Mucosa of stomach (tissue), 1 donor: ENCODE measurements at regions not wholly inside any gene's neighbourhood (a gene's known extent, or its start where the extent isn't known, plus 50 kb on each side); places are given as distances from the start of the nearest gene placed in this dataset.
"Not testable (repeated sequence)": the region's sequence is repeated elsewhere in the genome, so short reads cannot be mapped to it uniquely, and the experiment has no call there.

Experiments
- H3K27me3 ChIP-seq: one replicate; pipeline ENCODE4 v1.7.0; 2013; ENCODE audit warnings: mild to moderate bottlenecking, low read length; ENCODE audit not compliant: control insufficient read depth, insufficient read depth
- H3K36me3 ChIP-seq: one replicate; pipeline ENCODE4 v1.7.0; 2013; ENCODE audit warnings: low read length; ENCODE audit not compliant: control insufficient read depth, insufficient read depth
- H3K4me1 ChIP-seq: one replicate; pipeline ENCODE4 v1.7.0; 2013; ENCODE audit warnings: mild to moderate bottlenecking, low read length; ENCODE audit not compliant: control insufficient read depth, insufficient read depth
- H3K4me3 ChIP-seq: one replicate; pipeline ENCODE4 v1.7.0; 2013; ENCODE audit warnings: low read length
- H3K9ac ChIP-seq: one replicate; pipeline ENCODE4 v1.7.0; 2013; ENCODE audit warnings: mild to moderate bottlenecking, low read length, moderate library complexity
- H3K9me3 ChIP-seq: one replicate; pipeline ENCODE4 v1.7.0; 2013; ENCODE audit warnings: mild to moderate bottlenecking, low read length, moderate library complexity; ENCODE audit not compliant: control insufficient read depth
- donor health status: Pancreatic carcinoma.

DNA sequence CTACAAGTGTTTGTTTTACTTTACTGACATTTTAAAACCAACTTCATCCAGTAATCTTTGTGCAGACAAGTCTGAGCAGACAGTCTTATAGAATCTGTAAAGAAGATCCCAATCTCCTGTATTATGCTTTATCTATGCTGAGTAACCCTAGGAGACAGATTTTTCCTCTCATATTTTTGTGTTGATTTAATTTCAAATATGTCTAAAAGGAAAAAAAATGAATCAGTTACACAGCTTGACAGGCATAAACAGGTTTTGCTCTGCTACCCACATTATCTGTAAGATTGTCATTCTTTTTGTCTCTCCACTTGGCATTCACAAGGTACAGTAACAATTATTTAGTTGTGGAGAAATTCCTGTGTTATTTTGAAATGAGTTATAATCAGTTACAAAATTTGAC lies 415.0 kb downstream of the NYAP2 start:
- Histone ChIP-seq H3K27me3 (no peaks in the 10 kb centered on the region), H3K4me1 (no peaks in the 10 kb centered on the region), H3K9me3 (no peaks in the 10 kb centered on the region), H3K9ac (no peak overlapping the region), H3K36me3 (no peaks in the 10 kb centered on the region), H3K4me3 (no peak overlapping the region)

DNA sequence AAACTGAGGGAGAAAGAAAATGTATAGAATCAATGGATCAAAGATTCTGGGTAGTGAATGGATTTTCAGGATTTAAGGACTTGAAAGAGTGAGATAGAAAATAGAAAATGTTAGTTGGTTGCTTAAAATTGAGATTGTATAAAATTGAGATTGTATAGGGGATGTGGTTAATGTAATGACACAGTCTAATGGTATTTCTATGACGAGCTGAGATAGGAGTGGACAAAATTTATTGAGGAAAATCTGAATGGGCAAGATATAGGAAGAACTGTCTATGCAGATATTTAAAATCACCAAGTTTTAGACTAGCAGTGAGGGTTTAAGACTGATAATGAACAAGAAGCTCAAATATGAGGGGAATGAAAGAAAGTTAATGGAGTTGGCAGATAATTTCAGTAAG lies 406.6 kb downstream of the NYAP2 start:
- Histone ChIP-seq H3K27me3 (no peaks in the 10 kb centered on the region), H3K4me3 (no peak overlapping the region), H3K9ac (no peak overlapping the region), H3K36me3 (no peaks in the 10 kb centered on the region), H3K4me1 (no peaks in the 10 kb centered on the region), H3K9me3 (no peaks in the 10 kb centered on the region)

DNA sequence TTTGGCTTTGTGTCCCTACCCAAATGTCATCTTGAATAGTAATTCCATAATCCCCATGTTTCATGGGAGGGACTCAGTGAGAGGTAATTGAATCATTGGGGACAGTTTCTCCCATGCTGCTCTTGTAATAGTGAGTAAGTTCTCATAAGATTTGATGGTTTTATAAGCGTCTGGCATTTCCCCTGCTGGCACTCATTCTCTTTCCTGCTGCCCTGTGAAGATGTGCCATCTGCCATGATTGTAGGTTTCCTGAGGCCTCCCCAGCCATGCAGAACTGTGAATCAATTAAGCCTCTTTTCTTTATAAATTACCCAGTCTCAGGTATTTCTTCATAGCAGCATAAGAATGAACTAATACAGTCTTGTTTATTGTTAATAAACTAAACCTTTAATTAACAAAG lies 402.6 kb downstream of the NYAP2 start:
- H3K4me1 ChIP-seq, H3K9ac ChIP-seq, H3K36me3 ChIP-seq, H3K27me3 ChIP-seq, H3K4me3 ChIP-seq, H3K9me3 ChIP-seq: not testable (repeated sequence)

GRCh38 chr2:225797394-225797793 lies 397.9 kb downstream of the NYAP2 start:
- Histone ChIP-seq H3K4me3 (no peak overlapping the region), H3K27me3 (no peaks in the 10 kb centered on the region)

DNA sequence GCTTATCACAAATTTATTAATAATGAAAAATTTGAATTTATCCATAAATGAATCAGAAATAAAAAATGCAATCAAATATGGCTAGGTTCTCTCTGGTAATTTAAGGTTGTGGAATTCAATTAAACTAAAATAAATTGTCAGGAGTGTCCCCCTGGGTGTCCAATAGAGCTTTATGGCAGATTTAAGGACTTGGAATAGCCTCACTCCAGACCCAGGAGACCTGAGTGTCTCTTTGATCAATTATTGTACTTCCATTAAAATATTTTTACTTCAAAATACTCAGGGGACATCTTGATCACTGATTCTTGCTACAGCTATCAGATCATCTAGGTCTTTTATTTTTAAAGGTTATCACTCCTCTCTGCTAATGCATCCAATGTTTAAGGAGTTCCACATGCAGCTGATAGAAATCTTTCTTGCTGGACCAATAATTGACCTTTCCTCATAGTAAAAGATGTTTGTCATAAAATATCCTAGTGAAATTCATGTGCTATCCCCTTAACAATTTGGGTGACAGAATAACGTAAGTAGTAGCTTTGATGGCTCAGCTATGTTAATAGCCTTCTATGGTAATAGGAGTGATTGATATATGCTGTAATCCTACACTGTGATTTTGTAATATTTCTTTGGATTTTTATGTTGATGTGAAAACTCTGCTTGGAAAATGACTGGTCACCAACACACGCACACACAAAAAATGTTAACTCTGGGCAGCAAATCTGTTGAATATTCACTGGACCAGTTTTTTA lies 395.3 kb downstream of the NYAP2 start:
- no peaks in the 10 kb centered on the region for H3K36me3 ChIP-seq
- no peak overlapping the region for H3K9ac ChIP-seq
- no peaks in the 10 kb centered on the region for H3K9me3 ChIP-seq
- no peak overlapping the region for H3K4me3 ChIP-seq
- no peaks in the 10 kb centered on the region for H3K4me1 ChIP-seq
- H3K27me3 ChIP-seq, result no peaks in the 10 kb centered on the region

More at GRCh38 chr2:225797394-225797793, 397.9 kb downstream of the NYAP2 start:
- Histone ChIP-seq H3K9ac (no peak overlapping the region), H3K36me3 (no peaks in the 10 kb centered on the region), H3K4me1 (no peaks in the 10 kb centered on the region), H3K9me3 (no peaks in the 10 kb centered on the region)

GRCh38 chr2:225793736-225794550 lies 394.4 kb downstream of the NYAP2 start:
- Histone ChIP-seq H3K27me3 (no peaks in the 10 kb centered on the region), H3K4me1 (no peaks in the 10 kb centered on the region), H3K4me3 (no peak overlapping the region), H3K9me3 (no peaks in the 10 kb centered on the region), H3K36me3 (no peaks in the 10 kb centered on the region), H3K9ac (no peak overlapping the region)

GRCh38 chr2:225788571-225789094 lies 389.1 kb downstream of the NYAP2 start:
- Histone ChIP-seq H3K9me3 (no peaks in the 10 kb centered on the region), H3K36me3 (no peaks in the 10 kb centered on the region)

GRCh38 chr2:225787497-225787896 lies 388.0 kb downstream of the NYAP2 start:
- Histone ChIP-seq H3K36me3 (no peaks in the 10 kb centered on the region), H3K4me1 (no peaks in the 10 kb centered on the region), H3K9me3 (no peaks in the 10 kb centered on the region), H3K4me3 (no peak overlapping the region), H3K27me3 (no peaks in the 10 kb centered on the region), H3K9ac (no peak overlapping the region)

More at GRCh38 chr2:225788571-225789094, 389.1 kb downstream of the NYAP2 start:
- Histone ChIP-seq H3K4me1 (no peaks in the 10 kb centered on the region), H3K4me3 (no peak overlapping the region), H3K9ac (no peak overlapping the region), H3K27me3 (no peaks in the 10 kb centered on the region)

GRCh38 chr2:225781991-225782390 lies 382.5 kb downstream of the NYAP2 start:
- Histone ChIP-seq H3K4me1 (no peaks in the 10 kb centered on the region), H3K4me3 (no peak overlapping the region), H3K9ac (no peak overlapping the region), H3K27me3 (no peaks in the 10 kb centered on the region), H3K9me3 (no peaks in the 10 kb centered on the region), H3K36me3 (no peaks in the 10 kb centered on the region)

DNA sequence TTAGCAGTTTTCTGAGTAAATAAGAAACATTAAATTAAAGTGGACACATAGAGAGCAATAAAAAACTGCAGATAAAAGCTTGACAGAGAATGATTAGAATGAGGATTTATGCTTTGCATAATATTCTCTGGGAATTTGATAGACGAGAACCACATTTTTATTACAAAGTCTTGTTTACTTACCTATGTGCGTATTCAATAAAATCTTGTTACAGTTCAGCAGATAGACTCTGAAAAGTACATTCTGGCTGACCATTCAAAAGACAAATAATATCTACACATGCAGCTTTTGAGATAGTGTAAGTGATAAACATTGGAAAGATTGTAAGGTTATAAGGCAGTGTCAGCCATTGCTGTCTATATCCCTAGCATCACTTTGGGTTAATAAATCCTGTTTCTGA lies 381.6 kb downstream of the NYAP2 start:
- H3K36me3 ChIP-seq, result no peaks in the 10 kb centered on the region
- H3K9me3 ChIP-seq, result no peaks in the 10 kb centered on the region
- no peaks in the 10 kb centered on the region for H3K27me3 ChIP-seq
- H3K9ac ChIP-seq, result no peak overlapping the region
- H3K4me1 ChIP-seq, result no peaks in the 10 kb centered on the region
- H3K4me3 ChIP-seq, result no peak overlapping the region

DNA sequence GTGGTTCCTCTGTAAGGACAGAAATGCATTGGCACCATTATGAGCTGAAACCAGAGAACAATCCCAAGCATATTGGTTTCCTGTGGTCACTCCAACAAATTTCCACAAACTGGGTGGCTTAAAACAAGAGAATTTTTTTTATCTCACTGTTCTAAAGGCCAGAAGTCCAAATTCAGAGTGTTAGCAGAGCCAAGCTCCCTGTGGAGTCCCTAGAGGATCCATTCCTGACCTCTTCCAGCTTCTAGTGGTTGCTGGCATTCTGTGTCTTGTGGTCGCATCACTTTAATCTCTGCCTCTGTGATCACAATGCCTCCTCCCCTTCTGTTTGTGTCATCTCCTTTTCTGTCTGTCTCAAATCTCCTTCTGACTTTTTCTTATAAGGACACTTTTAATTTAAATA lies 380.3 kb downstream of the NYAP2 start:
- no peaks in the 10 kb centered on the region for H3K4me1 ChIP-seq
- no peak overlapping the region for H3K9ac ChIP-seq
- H3K9me3 ChIP-seq, result no peaks in the 10 kb centered on the region
- H3K27me3 ChIP-seq, result no peaks in the 10 kb centered on the region
- H3K36me3 ChIP-seq, result no peaks in the 10 kb centered on the region
- H3K4me3 ChIP-seq, result no peak overlapping the region

DNA sequence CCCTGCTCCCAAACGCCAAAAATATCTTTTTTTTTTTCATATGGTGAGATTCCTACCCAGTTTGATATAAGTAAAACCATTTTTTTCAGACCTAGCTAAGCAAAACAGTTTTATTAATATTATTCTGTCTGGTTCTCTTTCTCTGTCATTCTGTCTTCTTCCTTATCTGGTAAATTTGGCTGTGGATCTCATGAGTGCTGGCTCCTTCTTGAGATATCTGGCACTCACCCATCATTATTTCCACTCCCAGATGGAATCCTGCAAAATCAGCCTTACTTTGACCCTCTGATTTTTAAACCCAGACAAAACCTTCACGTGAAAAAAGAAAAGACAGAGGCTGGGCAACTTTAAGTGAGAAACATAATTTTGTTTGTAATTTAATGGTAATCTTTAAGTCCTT lies 373.6 kb downstream of the NYAP2 start:
- Histone ChIP-seq H3K27me3 (no peaks in the 10 kb centered on the region), H3K9ac (no peak overlapping the region), H3K4me3 (no peak overlapping the region), H3K36me3 (no peaks in the 10 kb centered on the region), H3K9me3 (no peaks in the 10 kb centered on the region), H3K4me1 (no peaks in the 10 kb centered on the region)
